ENCODE measurements at regions not wholly inside any gene's neighbourhood (a gene's known extent, or its start where the extent isn't known, plus 50 kb on each side); places are given as distances from the start of the nearest gene placed in this dataset.
A peak's percentile ranks its signal among the peaks of the same experiment; 100 is the strongest.

DNA sequence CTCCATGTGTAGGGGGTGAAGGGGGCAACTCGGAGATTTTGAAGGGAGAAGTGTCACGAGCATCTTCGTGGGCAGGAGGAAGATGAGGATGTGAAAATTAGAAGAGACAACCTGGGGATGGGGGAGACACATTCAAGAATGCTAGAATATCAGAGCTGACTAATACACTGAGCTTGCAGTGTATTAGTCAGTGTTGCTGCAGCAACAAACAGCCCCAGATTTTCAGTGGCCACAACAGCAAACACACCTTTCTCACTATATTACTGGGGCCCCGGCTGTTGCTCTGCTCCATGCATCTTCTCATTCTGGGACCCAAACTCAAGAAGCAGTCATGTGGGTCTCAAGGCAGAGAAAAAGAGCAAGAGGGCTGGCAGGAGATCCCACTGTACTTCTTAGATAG, 74.8 kb upstream of the SIM2 start:
- no peak overlapping the region for H3K4me3 ChIP-seq (replicated peaks; ENCODE audit: low read depth, low read length)
- no peak for TF ChIP-seq CTCF (IDR thresholded peaks at IDR 0.05; ENCODE audit: low read depth, low read length, missing control alignments)
- DNase-seq (ENCODE audit: extremely low read depth, low read depth): no peak

- H3K4me3 ChIP-seq (replicated peaks; ENCODE audit: low read depth, low read length): no peak overlapping the region
- TF ChIP-seq CTCF (IDR thresholded peaks at IDR 0.05; ENCODE audit: low read depth, low read length, missing control alignments): no peak
- DNase-seq (ENCODE audit: extremely low read depth, low read depth): no peak
These were observed 72.1 kb upstream of the SIM2 start for GRCh38 chr21:36626791-36627190.

- DNase-seq (ENCODE audit: extremely low read depth, low read depth): no peak
- TF ChIP-seq CTCF (IDR thresholded peaks at IDR 0.05; ENCODE audit: low read depth, low read length, missing control alignments): no peak
- no peak overlapping the region for H3K4me3 ChIP-seq (replicated peaks; ENCODE audit: low read depth, low read length)
These were observed 71.7 kb upstream of the SIM2 start for GRCh38 chr21:36627242-36627641.

DNA sequence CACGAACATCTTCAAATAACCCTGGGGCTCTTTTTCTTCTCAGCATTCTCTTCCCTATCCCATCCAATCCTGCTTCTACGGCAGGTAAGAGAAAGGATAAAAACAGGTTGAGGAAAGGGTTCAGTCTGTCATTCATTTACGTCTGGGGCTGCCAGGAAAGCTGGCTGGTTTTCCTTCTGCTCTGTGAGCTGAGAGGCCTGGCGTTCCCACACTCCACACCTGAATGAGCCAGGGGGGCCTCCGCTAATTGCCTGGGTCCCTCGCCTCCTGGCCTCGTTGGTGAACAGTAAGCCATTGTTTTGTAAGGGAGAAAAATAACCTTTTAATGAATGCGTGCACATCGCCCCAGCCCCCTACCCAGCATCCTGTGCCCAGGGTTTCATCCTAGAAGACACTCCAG, 70.8 kb upstream of the SIM2 start:
- no peak for DNase-seq (ENCODE audit: extremely low read depth, low read depth)
- TF ChIP-seq CTCF (IDR thresholded peaks at IDR 0.05; ENCODE audit: low read depth, low read length, missing control alignments): no peak

GRCh38 chr21:36628761-36629460, 70.0 kb upstream of the SIM2 start:
- TF ChIP-seq CTCF (IDR thresholded peaks at IDR 0.05; ENCODE audit: low read depth, low read length, missing control alignments): no peak
- H3K4me3 ChIP-seq (replicated peaks; ENCODE audit: low read depth, low read length): no peak overlapping the region
- no peak for DNase-seq (ENCODE audit: extremely low read depth, low read depth)

More for the DNA sequence above, 70.8 kb upstream of the SIM2 start:
- H3K4me3 ChIP-seq (replicated peaks; ENCODE audit: low read depth, low read length): no peak overlapping the region

DNA sequence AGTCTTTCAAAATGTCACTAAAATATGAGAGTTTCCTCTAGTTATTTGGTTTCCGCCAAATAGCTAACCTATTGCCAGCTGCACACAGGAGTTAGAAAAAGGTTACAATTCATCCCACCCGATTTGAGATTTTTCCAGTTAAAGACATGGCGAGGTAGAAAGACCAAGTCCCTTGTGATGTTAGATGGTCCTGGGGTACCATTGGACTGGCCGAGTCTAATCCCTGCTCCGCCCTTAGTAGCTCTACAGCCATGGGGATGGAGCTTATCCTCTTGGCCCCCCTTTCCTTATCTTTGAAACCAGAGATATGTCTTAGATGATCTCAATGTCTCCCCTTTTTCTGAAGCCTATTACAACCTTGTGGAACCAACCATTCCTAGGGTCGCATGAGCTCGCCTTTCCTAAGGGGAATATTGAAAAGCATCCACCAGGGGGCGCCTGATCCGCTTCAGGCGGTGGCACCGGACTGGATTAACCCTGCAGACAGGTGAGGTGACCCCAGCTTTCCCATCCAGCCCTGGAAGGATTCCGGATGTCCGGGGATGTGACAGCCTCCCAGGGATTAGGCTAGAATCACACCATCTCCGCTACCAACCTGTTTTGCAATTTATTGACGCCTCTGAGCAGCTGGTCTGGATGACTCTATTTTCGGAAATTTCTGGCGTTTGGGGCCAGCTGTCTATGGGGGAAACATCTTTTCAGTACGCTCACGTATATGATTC, 68.3 kb upstream of the SIM2 start:
- no peak overlapping the region for H3K4me3 ChIP-seq (replicated peaks; ENCODE audit: low read depth, low read length)
- peak; percentile 85 for TF ChIP-seq CTCF (IDR thresholded peaks at IDR 0.05; ENCODE audit: low read depth, low read length, missing control alignments)
- no peak for DNase-seq (ENCODE audit: extremely low read depth, low read depth)

Data from HFF-Myc (cell line).